Activated CD8-positive, alpha-beta T cell treated with anti-CD3 and anti-CD28 coated beads, Interleukin-2, amount 10 ng/mL, durations not matched to agents 7 days and 5 days (primary cell): ENCODE measurements at regions not wholly inside any gene's neighbourhood (a gene's known extent, or its start where the extent isn't known, plus 50 kb on each side); places are given as distances from the start of the nearest gene placed in this dataset.

Experiments used
- ATAC-seq: fragments of 150-1000 bp; cut with Tn5 transposase; one replicate; pipeline ENCODE4 v1.10.0; 2021; ENCODE audit warnings: moderate library complexity
- CTCF ChIA-PET: fragments of 350-600 bp; sonication (Branson Sonifier 250); formaldehyde crosslinking; loops from one replicate; lab custom pipeline; 2021; ENCODE audit warnings: antibody characterized with exemption; lab: Charles Lee
- POLR2A ChIA-PET: fragments of 350-600 bp; sonication (Branson Sonifier 250); formaldehyde crosslinking; loops from one replicate; lab custom pipeline; 2021; ENCODE audit warnings: antibody characterized with exemption; lab: Charles Lee
- DNase-seq: peaks from one replicate; pipeline ENCODE4 v3.0.0-alpha.2; 2020
- H3K27ac Mint-ChIP-seq: one replicate; pipeline ENCODE4 v1.8.0; 2021; ENCODE audit warnings: mild to moderate bottlenecking, mixed read lengths
- H3K27me3 Mint-ChIP-seq: one replicate; pipeline ENCODE4 v1.8.0; 2021; ENCODE audit warnings: low read depth, mixed read lengths
- H3K36me3 Mint-ChIP-seq: one replicate; pipeline ENCODE4 v1.8.0; 2021; ENCODE audit warnings: low read depth, mixed read lengths
- H3K4me1 Mint-ChIP-seq: one replicate; pipeline ENCODE4 v1.8.0; 2021; ENCODE audit warnings: low read depth, mixed read lengths
- H3K4me3 Mint-ChIP-seq: one replicate; pipeline ENCODE4 v1.8.0; 2021; ENCODE audit warnings: mild to moderate bottlenecking, mixed read lengths
- H3K9me3 Mint-ChIP-seq: one replicate; pipeline ENCODE4 v1.8.0; 2022; ENCODE audit warnings: mixed read lengths; ENCODE audit not compliant: insufficient read depth

GRCh38 chr2:67633212-67633856, 236.2 kb downstream of the ETAA1 start:
- CTCF ChIA-PET: no interaction called here
- Mint-ChIP-seq H3K4me3 (no peak overlapping the region), H3K4me1 (no peaks in the 10 kb centered on the region), H3K27me3 (no peaks in the 10 kb centered on the region), H3K36me3 (no peaks in the 10 kb centered on the region), H3K9me3 (no peaks in the 10 kb centered on the region), H3K27ac (no peak overlapping the region)
- no peak for DNase-seq
- POLR2A ChIA-PET: no interaction called here
- no peak for ATAC-seq

GRCh38 chr2:67638146-67638545, 241.0 kb downstream of the ETAA1 start:
- H3K27ac Mint-ChIP-seq: no peak overlapping the region
- no peaks in the 10 kb centered on the region for H3K9me3 Mint-ChIP-seq
- ATAC-seq (no peak), DNase-seq (no peak)
- CTCF ChIA-PET: no interaction called here
- no peak overlapping the region for H3K4me3 Mint-ChIP-seq
- no peaks in the 10 kb centered on the region for H3K27me3 Mint-ChIP-seq
- no peaks in the 10 kb centered on the region for H3K4me1 Mint-ChIP-seq
- POLR2A ChIA-PET: no interaction called here
- no peaks in the 10 kb centered on the region for H3K36me3 Mint-ChIP-seq

- H3K9me3 Mint-ChIP-seq: no peaks in the 10 kb centered on the region
- H3K27ac Mint-ChIP-seq: no peak overlapping the region
- ATAC-seq (no peak), DNase-seq (no peak)
- H3K27me3 Mint-ChIP-seq: no peaks in the 10 kb centered on the region
- H3K4me1 Mint-ChIP-seq: no peaks in the 10 kb centered on the region
- no peaks in the 10 kb centered on the region for H3K36me3 Mint-ChIP-seq
- H3K4me3 Mint-ChIP-seq: no peak overlapping the region
- ChIA-PET POLR2A (no interaction called here), CTCF (interaction anchor here (1.3 kb wide), 1 partner anchor 9 kb away, joined by 4 read pairs; no protein-coding TSS in a partner anchor)
Measured at GRCh38 chr2:67641312-67642045, 244.3 kb downstream of the ETAA1 start.

GRCh38 chr2:67642046-67642382, 244.9 kb downstream of the ETAA1 start:
- Mint-ChIP-seq H3K27me3 (no peaks in the 10 kb centered on the region), H3K4me3 (no peak overlapping the region), H3K9me3 (no peaks in the 10 kb centered on the region), H3K36me3 (no peaks in the 10 kb centered on the region), H3K27ac (no peak overlapping the region), H3K4me1 (no peaks in the 10 kb centered on the region)
- DNase-seq (no peak), ATAC-seq (no peak)
- POLR2A ChIA-PET: no interaction called here
- CTCF ChIA-PET: interaction anchor here (1.3 kb wide), 1 partner anchor 8 kb away, joined by 4 read pairs; no protein-coding TSS in a partner anchor

GRCh38 chr2:67642961-67643360, 245.8 kb downstream of the ETAA1 start:
- no peaks in the 10 kb centered on the region for H3K27me3 Mint-ChIP-seq
- H3K36me3 Mint-ChIP-seq: no peaks in the 10 kb centered on the region
- ATAC-seq (no peak), DNase-seq (no peak)
- H3K4me1 Mint-ChIP-seq: no peaks in the 10 kb centered on the region
- POLR2A ChIA-PET: no interaction called here
- H3K9me3 Mint-ChIP-seq: no peaks in the 10 kb centered on the region
- CTCF ChIA-PET: no interaction called here
- H3K4me3 Mint-ChIP-seq: no peak overlapping the region
- H3K27ac Mint-ChIP-seq: no peak overlapping the region

- POLR2A ChIA-PET: no interaction called here
- H3K27me3 Mint-ChIP-seq: no peaks in the 10 kb centered on the region
- H3K9me3 Mint-ChIP-seq: no peaks in the 10 kb centered on the region
Measured at GRCh38 chr2:67645280-67646138, 248.4 kb downstream of the ETAA1 start.

GRCh38 chr2:67646714-67647333, 249.7 kb downstream of the ETAA1 start:
- H3K9me3 Mint-ChIP-seq: no peaks in the 10 kb centered on the region
- ChIA-PET CTCF (no interaction called here), POLR2A (no interaction called here)
- no peak overlapping the region for H3K4me3 Mint-ChIP-seq
- DNase-seq (no peak), ATAC-seq (no peak)
- H3K27ac Mint-ChIP-seq: no peak overlapping the region
- no peaks in the 10 kb centered on the region for H3K27me3 Mint-ChIP-seq
- no peaks in the 10 kb centered on the region for H3K4me1 Mint-ChIP-seq
- H3K36me3 Mint-ChIP-seq: no peaks in the 10 kb centered on the region

More at GRCh38 chr2:67645280-67646138, 248.4 kb downstream of the ETAA1 start:
- ATAC-seq: no peak
- H3K4me1 Mint-ChIP-seq: no peaks in the 10 kb centered on the region
- no peak overlapping the region for H3K4me3 Mint-ChIP-seq
- no peak overlapping the region for H3K27ac Mint-ChIP-seq
- no peaks in the 10 kb centered on the region for H3K36me3 Mint-ChIP-seq
- CTCF ChIA-PET: no interaction called here
- no peak for DNase-seq

- CTCF ChIA-PET: interaction anchor here (1.0 kb wide), 1 partner anchor 8 kb away, joined by 4 read pairs; no protein-coding TSS in a partner anchor
- H3K27ac Mint-ChIP-seq: no peak overlapping the region
- DNase-seq (no peak), ATAC-seq (no peak)
- POLR2A ChIA-PET: no interaction called here
- no peaks in the 10 kb centered on the region for H3K4me1 Mint-ChIP-seq
- H3K36me3 Mint-ChIP-seq: no peaks in the 10 kb centered on the region
- no peak overlapping the region for H3K4me3 Mint-ChIP-seq
- H3K27me3 Mint-ChIP-seq: no peaks in the 10 kb centered on the region
- no peaks in the 10 kb centered on the region for H3K9me3 Mint-ChIP-seq
Measured at GRCh38 chr2:67649331-67650261, 252.5 kb downstream of the ETAA1 start.

GRCh38 chr2:67650291-67651133, 253.4 kb downstream of the ETAA1 start:
- H3K4me3 Mint-ChIP-seq: no peak overlapping the region
- no peak for ATAC-seq
- no peaks in the 10 kb centered on the region for H3K36me3 Mint-ChIP-seq
- no peaks in the 10 kb centered on the region for H3K9me3 Mint-ChIP-seq
- no peaks in the 10 kb centered on the region for H3K4me1 Mint-ChIP-seq
- H3K27me3 Mint-ChIP-seq: no peaks in the 10 kb centered on the region
- ChIA-PET POLR2A (no interaction called here), CTCF (interaction anchor here (1.0 kb wide), 1 partner anchor 9 kb away, joined by 4 read pairs; no protein-coding TSS in a partner anchor)
- peak; percentile 21 for DNase-seq
- H3K27ac Mint-ChIP-seq: no peak overlapping the region

- Mint-ChIP-seq H3K27ac (no peak overlapping the region), H3K9me3 (no peaks in the 10 kb centered on the region), H3K4me3 (no peak overlapping the region), H3K27me3 (no peaks in the 10 kb centered on the region), H3K4me1 (no peaks in the 10 kb centered on the region), H3K36me3 (no peaks in the 10 kb centered on the region)
- DNase-seq (no peak), ATAC-seq (no peak)
- CTCF ChIA-PET: no interaction called here
- POLR2A ChIA-PET: no interaction called here
Measured at GRCh38 chr2:67651565-67651964, 254.4 kb downstream of the ETAA1 start.
